GM19467 (cell line): ENCODE measurements at regions not wholly inside any gene's neighbourhood (a gene's known extent, or its start where the extent isn't known, plus 50 kb on each side); places are given as distances from the start of the nearest gene placed in this dataset.

Experiments
- ATAC-seq: cut with Tn5 transposase; IDR thresholded peaks from one replicate; pipeline ENCODE4 v1.9.1; 2021; ENCODE audit warnings: mild to moderate bottlenecking, moderate library complexity; ENCODE audit not compliant: unreplicated experiment

DNA sequence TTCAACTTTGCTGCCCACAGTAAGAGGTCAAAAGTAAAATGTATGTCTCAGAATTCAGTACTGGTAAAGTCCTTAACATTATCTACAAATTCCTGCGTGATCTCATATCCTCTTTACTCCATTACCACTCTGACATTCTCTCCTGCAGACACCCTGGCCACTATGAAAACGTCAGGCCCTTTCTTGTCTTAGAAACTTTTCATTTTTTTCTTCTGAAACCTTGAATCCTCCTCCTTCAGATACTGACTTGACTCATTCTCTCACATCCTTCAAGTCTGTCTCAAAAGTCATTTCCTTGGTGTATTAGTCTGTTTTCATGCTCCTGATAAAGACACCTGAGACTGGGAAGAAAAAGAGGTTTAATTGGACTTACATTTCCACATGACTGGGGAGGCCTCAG is 262.3 kb downstream of the POU4F1 start:
- ATAC-seq = peak; percentile 60

DNA sequence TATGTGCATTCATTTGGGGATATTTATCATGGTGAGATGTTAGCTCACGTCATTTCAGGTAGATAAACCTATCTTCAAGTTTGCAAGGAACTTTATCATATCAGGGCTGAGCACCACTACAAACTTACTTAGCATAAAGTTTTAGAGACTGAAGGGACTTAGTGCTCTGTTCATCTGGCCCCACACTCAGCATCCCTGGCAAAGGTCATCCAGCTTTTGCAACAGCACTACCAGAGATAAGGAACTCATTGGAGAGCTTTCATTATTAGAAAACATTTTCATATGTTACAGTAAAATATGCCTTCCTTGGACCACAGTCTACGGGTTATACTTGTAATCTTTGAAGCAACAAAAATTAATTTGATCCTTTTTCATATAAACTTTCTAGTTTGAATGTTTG is 263.4 kb downstream of the POU4F1 start:
- no peak for ATAC-seq

DNA sequence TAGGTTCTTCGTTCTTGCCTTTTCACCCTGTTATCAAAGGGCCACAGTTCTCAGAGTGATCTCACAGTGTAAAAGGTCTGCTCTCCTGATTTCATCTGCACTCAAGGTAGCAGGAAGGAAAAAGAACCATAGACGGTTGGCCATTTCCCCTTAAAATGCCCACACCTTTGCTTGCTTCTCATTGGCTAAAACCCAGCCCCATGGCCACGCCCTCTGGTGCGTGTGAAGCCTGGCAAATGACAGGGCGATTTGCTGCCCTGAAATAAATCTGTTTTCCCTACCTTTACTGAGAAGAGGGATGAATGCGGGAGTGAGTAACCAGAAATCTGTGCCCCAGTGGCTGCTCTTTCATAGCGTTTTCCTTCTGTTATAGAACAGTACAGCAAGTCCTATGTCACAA is 269.3 kb downstream of the POU4F1 start:
- no peak for ATAC-seq

DNA sequence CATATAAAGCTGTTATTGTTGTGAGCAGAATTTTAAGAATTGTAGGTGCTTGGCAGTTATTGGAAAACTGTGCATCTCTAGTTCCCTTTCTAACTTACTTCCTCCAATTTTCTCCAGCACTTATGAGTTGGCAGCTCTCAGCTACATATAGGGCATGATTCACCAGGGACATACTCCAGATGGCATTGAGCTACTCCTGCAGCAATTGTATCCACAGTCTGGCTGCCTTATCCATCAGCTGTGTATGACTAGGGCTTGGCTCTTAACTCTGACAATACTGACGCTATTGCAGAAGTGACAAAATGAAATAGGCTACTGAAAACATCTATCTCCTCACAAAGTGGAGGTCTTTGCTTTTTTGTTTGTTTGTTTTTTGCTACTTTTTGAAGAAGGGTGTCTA is 276.7 kb downstream of the POU4F1 start:
- ATAC-seq = no peak

DNA sequence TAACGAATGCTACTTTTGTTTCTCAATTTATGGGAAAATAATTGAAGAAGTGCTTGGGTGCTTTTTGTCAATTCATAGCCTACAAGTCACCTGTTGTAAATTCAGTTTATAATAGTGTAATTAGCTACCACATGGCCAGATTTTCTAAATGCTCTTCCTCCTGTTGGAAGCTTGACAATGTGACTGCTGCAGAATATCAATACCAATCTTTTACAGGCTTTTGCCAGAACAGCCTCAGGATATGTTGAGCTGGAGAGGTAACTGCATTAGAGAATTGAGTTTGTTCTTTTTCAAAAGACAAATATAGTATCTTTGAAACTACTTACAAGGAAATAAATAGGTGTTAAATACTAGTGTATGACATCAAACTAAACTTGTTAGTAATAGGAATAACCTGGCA is 277.8 kb downstream of the POU4F1 start:
- ATAC-seq = no peak

DNA sequence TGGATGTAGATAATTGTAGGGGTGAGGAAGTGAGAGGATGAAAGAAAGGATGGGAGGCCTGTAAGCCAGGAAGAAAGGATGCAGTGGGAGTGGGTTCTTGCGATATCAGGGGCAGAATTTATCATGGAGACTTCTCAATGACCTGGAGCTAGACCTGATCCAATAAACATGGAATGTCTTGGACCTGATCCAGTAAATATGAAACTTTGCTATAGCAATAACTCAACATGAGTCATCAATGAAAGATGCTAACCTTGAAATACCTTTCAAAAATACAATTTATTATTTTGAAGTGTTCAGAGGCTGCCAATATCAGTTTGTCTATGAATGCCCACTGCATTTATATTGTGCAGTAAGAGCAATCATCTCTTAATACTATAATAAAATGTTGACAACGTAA is 279.5 kb downstream of the POU4F1 start:
- no peak for ATAC-seq

DNA sequence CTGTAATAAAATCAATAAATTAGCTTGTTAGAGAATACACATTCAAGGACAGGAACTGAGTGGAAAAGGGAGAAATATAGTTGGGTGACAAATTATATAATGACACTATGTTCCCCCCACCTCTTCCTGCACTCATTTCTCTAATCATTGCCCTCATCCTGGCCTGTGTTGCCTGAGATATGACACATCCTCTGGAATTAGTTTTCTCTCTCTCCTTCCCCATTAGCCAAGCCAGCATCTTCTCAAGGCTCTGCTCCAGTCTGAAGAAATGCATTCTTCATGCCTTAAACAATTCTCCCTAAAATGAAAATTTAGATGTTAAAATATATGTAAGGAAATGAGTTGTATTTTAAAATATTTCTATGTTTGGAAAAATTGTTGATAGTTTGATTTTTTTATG is 280.3 kb downstream of the POU4F1 start:
- no peak for ATAC-seq

DNA sequence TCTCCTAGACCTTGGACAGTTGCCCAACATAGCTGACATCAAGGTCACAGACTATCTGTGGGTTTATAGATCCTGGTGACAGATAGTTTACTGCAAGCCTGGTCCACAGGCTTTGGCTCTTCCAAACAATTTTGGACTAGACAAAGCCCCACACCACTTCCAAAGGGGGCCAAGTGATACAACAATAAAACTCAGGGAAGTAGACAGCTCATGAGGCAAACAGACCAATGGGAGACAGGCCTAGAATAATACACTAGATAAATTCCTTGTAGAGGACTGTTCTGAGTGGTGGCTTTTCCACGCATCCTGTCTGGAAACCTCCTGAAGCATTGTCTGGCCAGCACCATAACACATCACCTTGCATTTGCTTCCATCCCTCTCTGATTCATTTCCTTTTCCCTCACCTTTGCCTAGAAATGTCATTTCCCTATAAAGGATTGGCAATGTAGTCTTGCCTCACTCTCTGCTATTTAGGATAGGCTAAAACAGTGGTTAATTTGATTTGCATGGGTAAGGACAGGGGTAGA is 284.2 kb downstream of the POU4F1 start:
- no peak for ATAC-seq

DNA sequence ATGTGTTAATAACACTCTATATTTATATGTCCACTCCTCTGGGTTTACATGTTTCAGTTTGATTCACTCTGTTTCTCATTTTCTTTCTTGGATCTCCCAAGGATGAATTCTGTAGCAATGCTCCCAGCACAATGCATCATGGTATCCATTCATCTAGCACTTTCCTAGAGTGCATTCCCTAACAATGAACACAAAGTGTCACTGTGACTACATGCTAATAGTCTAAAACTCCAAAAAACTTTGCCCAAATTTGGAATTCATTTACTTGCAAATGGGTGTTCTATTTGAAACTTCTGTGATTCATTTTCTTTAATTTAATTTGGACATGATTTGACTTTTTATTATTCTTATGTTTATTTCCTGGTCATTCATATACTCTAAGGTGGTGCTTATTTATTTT is 286.3 kb downstream of the POU4F1 start:
- no peak for ATAC-seq

DNA sequence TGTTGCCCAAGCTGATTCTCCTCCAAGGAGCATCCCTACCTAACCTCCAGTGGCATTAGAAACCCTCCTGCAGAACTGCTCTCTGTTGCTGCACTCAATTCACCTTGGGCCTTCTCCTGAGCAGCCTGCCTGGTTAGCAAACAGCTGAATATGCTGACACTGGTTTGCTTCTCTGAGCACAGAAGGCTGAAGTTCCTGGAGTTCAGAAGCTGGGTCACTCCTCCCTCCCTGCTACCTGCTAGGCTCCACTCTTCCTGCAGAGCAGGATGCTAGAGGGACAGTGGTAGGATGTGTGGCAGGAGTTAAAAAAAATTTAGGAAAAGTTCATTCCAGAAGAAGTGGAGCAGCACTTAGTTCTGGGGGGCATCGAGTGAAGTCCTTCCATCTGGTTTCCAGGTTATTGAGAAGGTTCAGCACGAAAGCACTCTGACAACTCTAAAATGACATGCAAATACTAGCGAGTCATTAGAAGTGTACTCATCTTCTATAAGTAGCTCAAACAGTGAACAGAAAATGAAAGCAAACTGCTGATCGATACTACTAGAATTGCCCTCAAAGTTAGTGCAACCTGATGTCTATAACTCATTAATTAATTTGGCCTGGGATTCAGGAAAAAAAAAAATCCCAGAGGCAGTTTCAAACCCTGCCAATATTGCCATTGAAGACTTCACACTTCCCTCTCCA is 293.7 kb downstream of the POU4F1 start:
- peak; percentile 64 for ATAC-seq

DNA sequence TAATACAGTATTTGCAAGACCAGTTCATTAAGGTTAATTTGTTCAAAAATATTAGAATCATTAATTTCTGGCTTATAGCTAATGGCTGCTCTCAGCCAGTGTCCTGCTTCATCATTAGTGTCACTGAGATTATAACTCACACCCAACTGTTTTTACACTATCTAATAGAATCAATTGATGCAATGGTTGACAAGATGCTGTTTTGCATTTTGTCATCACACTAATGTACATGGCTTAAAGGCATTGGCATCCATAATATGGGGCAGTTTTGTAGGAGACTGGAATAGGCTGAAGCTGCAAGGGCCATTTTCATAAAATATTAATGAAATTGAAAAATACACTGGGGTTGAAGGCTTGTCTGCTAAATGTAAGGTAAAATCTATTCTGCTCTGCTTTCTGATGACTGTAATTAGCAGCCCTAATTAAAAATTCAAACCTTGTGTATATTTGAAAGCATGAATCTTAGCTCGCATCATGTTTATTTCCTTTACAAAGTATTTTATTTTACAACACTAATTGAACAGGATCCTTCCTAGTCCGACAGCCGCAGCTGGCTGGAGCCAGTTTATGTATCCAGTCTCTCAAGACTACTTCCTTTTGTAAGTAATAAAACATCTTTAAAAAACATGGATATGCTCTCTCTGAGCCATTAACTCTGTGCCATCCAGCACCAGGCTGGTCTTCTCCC is 296.7 kb downstream of the POU4F1 start:
- ATAC-seq = no peak

DNA sequence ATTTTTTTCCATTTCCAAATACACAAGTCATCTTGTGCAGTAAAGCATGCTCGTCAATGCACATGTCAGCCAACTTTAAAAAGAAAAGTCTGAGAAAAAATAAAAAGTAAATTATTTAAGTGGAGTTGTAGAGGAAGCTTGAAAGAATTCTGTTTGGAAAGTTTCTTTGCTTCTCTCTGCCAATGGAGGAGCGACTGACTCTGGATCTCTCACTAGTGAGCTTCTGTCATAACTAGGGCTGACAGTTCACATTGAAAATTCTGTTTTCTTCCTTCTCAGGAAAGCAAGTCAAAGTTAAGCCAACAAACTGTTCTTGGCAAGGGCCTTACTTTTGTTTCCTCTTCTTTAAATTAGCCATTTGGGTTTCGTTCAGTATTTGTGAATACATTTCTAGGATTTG is 298.2 kb downstream of the POU4F1 start:
- ATAC-seq = no peak

DNA sequence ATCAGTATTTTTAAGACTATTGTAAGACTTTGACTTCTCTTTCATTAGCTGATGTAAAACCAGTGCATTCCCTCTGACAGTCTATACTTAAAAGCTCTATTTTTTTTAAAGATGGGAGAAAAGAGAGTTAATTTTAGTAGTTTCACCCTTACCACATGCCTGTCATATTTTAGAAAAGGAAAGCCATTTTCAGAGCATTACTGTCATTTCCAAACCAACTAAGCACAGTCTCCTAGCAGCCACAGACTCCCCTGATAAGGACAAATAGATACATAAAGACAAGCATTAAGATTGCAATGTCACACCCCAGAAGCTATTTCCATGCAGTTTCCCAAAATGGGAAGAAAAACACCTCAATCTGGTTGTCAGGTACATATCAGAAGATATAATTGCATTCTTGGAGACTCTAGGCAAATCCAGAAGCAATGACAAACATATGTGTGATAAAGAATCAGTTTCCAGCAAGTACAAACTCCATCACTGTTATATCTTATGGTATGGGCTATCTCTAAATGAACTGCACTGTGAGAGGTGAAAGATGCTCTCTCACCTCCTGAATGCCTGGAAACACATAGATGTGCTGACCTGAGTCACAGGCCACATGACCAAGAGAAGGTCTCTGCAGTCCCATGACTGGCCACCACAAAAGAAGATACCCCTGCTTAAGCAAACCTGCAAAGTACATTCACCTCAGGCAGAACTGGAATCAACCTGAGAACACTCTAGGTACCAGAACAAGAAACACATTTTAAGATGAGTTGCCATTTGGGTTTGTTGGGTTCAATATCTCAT is 303.3 kb downstream of the POU4F1 start:
- no peak for ATAC-seq

DNA sequence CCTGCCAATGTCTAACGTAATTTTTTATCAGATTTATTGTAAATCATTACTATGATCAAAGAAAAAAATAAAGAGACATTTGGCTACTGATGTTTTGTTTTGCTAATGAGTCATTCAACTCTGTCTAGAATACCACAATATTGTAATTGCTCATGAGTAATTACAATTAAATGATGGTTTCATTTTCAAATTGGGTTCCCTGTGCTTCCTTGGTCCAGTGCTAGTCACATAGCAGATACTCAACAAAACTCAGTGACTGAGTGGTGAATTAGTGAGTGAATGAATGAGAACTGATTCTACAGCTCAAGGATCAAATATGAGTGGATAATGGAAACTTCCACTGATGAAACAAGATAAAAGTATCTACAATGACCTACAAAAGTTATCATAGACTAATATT is 304.7 kb downstream of the POU4F1 start:
- ATAC-seq = no peak

DNA sequence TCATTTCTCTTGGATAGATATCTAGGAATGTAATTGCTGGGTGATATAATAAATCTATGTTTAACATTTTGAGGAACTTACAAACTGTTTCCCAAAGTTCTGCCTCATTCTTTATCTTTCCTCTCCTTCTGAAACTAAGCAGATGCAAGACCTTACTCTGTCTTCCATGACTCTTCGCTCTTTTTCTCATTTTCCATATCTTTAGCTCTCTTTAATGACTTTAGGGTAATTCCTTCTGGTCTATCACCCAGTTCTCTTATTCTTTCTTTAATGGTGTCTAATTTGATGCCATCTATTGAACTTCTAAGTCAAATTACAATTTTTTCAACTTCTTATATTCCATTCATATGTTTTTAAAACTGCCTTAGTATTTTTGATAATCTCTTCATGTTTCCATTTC is 316.6 kb downstream of the POU4F1 start:
- ATAC-seq = no peak

DNA sequence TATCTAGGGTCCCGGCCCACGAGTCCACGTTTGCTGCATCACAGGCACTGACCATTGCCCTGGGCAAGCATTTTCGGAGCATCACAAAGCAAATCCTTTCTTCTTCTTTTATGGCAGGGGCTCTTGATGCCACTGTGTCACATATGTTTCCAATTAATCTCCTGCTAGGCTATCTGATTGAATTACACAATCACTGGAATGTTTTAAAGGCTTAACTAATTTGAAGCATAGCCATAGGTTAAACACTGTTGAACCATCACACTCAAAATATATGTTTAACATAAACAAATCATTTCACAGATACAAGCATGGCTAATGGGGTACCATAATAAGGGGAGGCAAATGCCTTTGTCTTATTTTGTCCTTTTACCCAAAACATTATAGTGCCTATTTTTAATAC is 338.3 kb downstream of the POU4F1 start:
- ATAC-seq = no peak

DNA sequence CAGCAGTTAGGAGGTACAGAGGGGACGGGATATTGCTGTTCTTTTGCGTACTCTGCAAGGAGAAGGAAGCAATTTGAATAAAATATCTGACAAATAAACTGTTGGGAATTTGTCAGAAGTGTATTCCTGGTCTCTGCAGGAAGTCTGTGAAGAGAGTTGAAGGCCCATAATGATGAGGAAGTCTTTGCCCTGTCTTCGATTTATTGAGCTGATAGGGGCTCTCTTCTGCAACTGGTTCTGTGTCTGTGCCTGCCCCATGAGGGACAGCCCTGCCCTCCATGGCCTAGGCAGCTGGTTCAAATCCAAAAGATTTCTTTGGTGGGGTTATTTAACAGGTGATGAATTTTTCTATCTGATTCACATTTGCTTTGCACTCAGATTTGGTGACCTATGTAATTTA is 339.7 kb upstream of the EDNRB start:
- ATAC-seq = no peak

DNA sequence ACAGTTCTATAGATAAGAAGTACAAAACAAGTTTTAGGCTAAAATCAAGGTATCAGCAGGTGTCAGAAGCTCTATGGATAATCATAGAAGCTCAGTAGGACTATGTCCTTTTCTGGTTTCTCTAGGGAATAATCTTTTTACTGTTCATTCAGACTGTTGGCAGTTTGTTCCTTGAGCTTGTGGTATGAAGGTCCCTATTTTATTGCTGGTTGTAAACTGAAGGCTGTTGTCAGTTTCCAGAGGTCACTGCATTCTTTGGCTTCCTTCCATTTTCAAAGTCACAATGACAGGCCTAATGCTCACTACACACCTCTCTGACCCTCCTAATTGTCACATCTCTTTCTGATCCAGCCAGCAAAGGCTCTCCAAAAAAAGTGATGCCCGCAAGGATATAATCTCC is 337.9 kb upstream of the EDNRB start:
- ATAC-seq = no peak

DNA sequence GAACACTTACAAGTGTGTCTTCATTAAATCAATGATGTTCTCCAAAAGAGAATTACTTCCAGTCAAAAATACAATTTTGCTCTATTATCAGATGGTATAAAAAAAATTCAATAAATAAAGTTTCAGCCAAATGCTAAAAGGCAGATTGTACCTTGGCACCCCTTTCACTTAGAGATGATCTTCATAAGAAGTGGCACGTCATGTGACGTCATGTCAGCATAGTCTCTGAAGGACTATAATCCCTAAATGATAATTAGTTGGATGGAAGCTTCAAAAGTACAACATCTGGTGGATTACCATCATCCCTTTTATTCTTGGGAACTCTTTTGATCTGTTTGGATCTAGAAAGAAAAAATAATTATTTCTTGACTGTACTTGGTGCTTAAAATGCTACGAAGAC is 335.5 kb upstream of the EDNRB start:
- ATAC-seq = no peak

DNA sequence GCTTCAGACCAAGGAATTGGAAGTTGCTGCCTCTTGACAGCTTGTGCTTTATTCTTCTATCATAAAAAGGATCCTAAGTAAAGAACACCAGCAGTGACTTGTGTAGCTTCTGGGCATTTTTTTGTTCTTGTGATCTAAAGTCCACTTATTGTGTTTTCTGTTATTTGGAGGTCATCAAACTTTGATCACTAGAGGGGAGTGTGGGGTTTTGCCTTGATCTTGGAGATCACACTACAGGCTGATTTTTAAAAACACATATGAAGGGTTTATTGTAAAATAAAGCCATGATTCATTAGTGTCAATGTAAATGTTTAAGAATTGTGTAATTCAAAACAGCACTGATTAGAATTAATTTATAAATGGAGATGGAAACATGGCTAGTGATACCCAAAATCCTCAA is 328.7 kb upstream of the EDNRB start:
- no peak for ATAC-seq

DNA sequence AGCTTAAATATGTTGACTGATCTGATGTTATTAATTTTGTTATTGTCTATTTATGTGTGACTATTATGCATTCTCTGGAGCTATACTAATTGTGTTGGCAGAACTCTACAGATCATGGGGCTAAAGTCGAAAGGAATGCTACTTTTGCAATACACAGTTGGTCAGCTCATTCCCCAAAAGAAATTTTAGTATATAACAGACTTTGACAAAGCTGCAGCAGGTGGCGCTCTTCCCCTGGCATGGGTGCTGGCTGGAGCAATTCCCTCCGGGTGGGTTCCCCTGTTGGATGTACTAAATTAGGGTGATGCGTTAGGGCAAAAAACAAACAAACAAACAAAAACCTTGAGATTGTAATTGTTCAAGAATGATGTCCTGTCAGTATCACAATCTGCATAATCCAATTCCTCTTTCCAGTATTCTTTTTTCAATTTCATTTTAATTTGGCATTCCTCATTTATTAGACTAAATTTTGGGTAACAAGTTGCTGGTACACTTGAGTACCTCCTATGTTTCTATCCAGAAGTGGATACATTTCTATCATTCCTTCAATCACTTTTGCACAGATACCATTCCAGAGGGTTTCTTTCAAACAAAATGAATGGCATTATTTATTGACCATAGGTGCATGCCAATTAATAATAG is 322.8 kb upstream of the EDNRB start:
- ATAC-seq = no peak
